Neural cell (in vitro differentiated cells): ENCODE measurements at regions not wholly inside any gene's neighbourhood (a gene's known extent, or its start where the extent isn't known, plus 50 kb on each side); places are given as distances from the start of the nearest gene placed in this dataset.

Source experiments
- H2AFZ ChIP-seq: fragments of 200-600, 300-800 bp; sonication (generic), shearing (Covaris generic); 2 replicates; pipeline ENCODE4 v1.6.0; 2014; ENCODE audit warnings: low read depth, mild to moderate bottlenecking, antibody characterized with exemption, low read length, moderate library complexity
- H3F3A ChIP-seq: fragments of 200-600 bp; shearing (Covaris generic); 2 replicates; pipeline ENCODE4 v1.6.1; 2016; ENCODE audit warnings: mild to moderate bottlenecking, moderate library complexity, mixed read lengths, antibody characterized with exemption, low read length; ENCODE audit not compliant: insufficient read depth, poor library complexity, severe bottlenecking
- H3K27ac ChIP-seq: fragments of 200-600, 300-800 bp; sonication (generic), shearing (Covaris generic); 2 replicates; pipeline ENCODE4 v1.5.1; 2014; ENCODE audit warnings: mild to moderate bottlenecking, low read length, moderate library complexity
- H3K27me3 ChIP-seq: fragments of 300-800, 200-600 bp; sonication (generic), shearing (Covaris generic); 2 replicates; pipeline ENCODE4 v1.6.0; 2014; ENCODE audit warnings: mild to moderate bottlenecking, low read depth, low read length, moderate library complexity; ENCODE audit not compliant: insufficient read depth
- H3K36me3 ChIP-seq: fragments of 300-800, 200-600 bp; sonication (generic), shearing (Covaris generic); 2 replicates; pipeline ENCODE4 v1.5.1; 2014; ENCODE audit warnings: mild to moderate bottlenecking, antibody characterized with exemption, low read length, moderate library complexity; ENCODE audit not compliant: insufficient read depth
- H3K4me2 ChIP-seq: fragments of 300-800, 200-600 bp; sonication (generic), shearing (Covaris generic); 2 replicates; pipeline ENCODE4 v1.6.0; 2014; ENCODE audit warnings: mild to moderate bottlenecking, low read length
- H3K4me3 ChIP-seq: fragments of 300-800, 200-600 bp; sonication (generic), shearing (Covaris generic); 2 replicates; pipeline ENCODE4 v1.5.1; 2014; ENCODE audit warnings: mild to moderate bottlenecking, low read length, moderate library complexity
- H3K79me2 ChIP-seq: fragments of 200-600 bp; shearing (Covaris generic); replicated peaks from 2 replicates; pipeline ENCODE4 v1.6.0; 2014; ENCODE audit warnings: mild to moderate bottlenecking, low read length, moderate library complexity; ENCODE audit not compliant: insufficient read depth
- H3K9ac ChIP-seq: fragments of 300-800, 200-600 bp; sonication (generic), shearing (Covaris generic); 2 replicates; pipeline ENCODE4 v1.6.1; 2016; ENCODE audit warnings: mild to moderate bottlenecking, low read length, mixed read lengths
- H3K9me2 ChIP-seq: fragments of 200-600 bp; shearing (Covaris generic); 2 replicates; pipeline ENCODE4 v1.6.1; 2016; ENCODE audit warnings: mild to moderate bottlenecking, low read length, mixed read lengths; ENCODE audit not compliant: insufficient read depth
- H3K9me3 ChIP-seq: fragments of 200-600, 300-800 bp; sonication (generic), shearing (Covaris generic); 2 replicates; pipeline ENCODE4 v1.6.1; 2016; ENCODE audit warnings: mild to moderate bottlenecking, mixed run types, low read length, moderate library complexity, mixed read lengths
- H4K20me1 ChIP-seq: fragments of 200-600 bp; shearing (Covaris generic); 2 replicates; pipeline ENCODE4 v1.6.1; 2016; ENCODE audit warnings: mild to moderate bottlenecking, mixed run types; ENCODE audit not compliant: insufficient read depth
- EP300 ChIP-seq: fragments of 450-650 bp; conservative IDR thresholded peaks from 2 replicates; pipeline ENCODE4 v1.6.1; 2014; ENCODE audit warnings: antibody characterized with exemption, mild to moderate bottlenecking, moderate library complexity; ENCODE audit not compliant: poor library complexity, severe bottlenecking
- EZH2 ChIP-seq: fragments of 200-600, 300-800 bp; shearing (Covaris generic), sonication (generic); IDR thresholded peaks from 2 replicates; pipeline ENCODE4 v1.6.1; 2014; ENCODE audit warnings: antibody characterized with exemption, low read length, borderline replicate concordance, mild to moderate bottlenecking; ENCODE audit not compliant: insufficient read depth, poor library complexity, severe bottlenecking
- MXI1 ChIP-seq: fragments of 450-650 bp; conservative IDR thresholded peaks from 2 replicates; pipeline ENCODE4 v1.6.1; 2014; ENCODE audit warnings: antibody characterized with exemption, mild to moderate bottlenecking; ENCODE audit not compliant: poor library complexity, severe bottlenecking
- POLR2AphosphoS5 ChIP-seq: IDR thresholded peaks from 2 replicates; pipeline ENCODE4 v1.6.1; 2012
- RAD21 ChIP-seq: fragments of 450-650 bp; conservative IDR thresholded peaks from 2 replicates; pipeline ENCODE4 v1.6.1; 2014; ENCODE audit warnings: antibody characterized with exemption, mild to moderate bottlenecking, moderate library complexity
- REST ChIP-seq: IDR thresholded peaks from 2 replicates; pipeline ENCODE4 v1.6.1; 2012; ENCODE audit warnings: borderline replicate concordance
- SMC3 ChIP-seq: fragments of 450-650 bp; conservative IDR thresholded peaks from 2 replicates; pipeline ENCODE4 v1.6.1; 2014; ENCODE audit warnings: antibody characterized with exemption, mild to moderate bottlenecking, moderate library complexity; ENCODE audit not compliant: poor library complexity
- TAF1 ChIP-seq: IDR thresholded peaks from 2 replicates; pipeline ENCODE4 v1.6.1; 2012; ENCODE audit warnings: low read depth
- TF ChIP-seq, protein P1 (sequence below): fragments of 450-650 bp; IDR thresholded peaks from 2 replicates; pipeline ENCODE4 v1.5.1; 2014; ENCODE audit warnings: antibody characterized with exemption, mild to moderate bottlenecking, moderate library complexity; ENCODE audit not compliant: poor library complexity, severe bottlenecking

- Histone ChIP-seq H4K20me1 (no peaks in the 10 kb centered on the region), H3K4me3 (no peak overlapping the region)
Measured at GRCh38 chr9:79049371-79049770, 522.4 kb upstream of the TLE4 start.

GRCh38 chr9:79053598-79053997, 518.2 kb upstream of the TLE4 start:
- no peak for TF ChIP-seq RAD21
- TF ChIP-seq EZH2 = no peak
- TF ChIP-seq SMC3 = no peak
- no peak for TF ChIP-seq EP300
- no peak for TF ChIP-seq REST
- TF ChIP-seq MXI1 = no peak
- no peak for TF ChIP-seq POLR2AphosphoS5
- TF ChIP-seq, protein P1, sequence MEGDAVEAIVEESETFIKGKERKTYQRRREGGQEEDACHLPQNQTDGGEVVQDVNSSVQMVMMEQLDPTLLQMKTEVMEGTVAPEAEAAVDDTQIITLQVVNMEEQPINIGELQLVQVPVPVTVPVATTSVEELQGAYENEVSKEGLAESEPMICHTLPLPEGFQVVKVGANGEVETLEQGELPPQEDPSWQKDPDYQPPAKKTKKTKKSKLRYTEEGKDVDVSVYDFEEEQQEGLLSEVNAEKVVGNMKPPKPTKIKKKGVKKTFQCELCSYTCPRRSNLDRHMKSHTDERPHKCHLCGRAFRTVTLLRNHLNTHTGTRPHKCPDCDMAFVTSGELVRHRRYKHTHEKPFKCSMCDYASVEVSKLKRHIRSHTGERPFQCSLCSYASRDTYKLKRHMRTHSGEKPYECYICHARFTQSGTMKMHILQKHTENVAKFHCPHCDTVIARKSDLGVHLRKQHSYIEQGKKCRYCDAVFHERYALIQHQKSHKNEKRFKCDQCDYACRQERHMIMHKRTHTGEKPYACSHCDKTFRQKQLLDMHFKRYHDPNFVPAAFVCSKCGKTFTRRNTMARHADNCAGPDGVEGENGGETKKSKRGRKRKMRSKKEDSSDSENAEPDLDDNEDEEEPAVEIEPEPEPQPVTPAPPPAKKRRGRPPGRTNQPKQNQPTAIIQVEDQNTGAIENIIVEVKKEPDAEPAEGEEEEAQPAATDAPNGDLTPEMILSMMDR = no peak
- no peak for TF ChIP-seq TAF1
- Histone ChIP-seq H3K79me2 (no peaks in the 10 kb centered on the region), H3K27ac (no peak overlapping the region), H3K9ac (no peak overlapping the region), H3K36me3 (no peaks in the 10 kb centered on the region), H3F3A (no peaks in the 10 kb centered on the region), H3K27me3 (no peaks in the 10 kb centered on the region), H3K9me2 (no peaks in the 10 kb centered on the region), H3K9me3 (no peaks in the 10 kb centered on the region), H3K4me2 (no peak overlapping the region), H3K4me3 (no peak overlapping the region), H4K20me1 (no peaks in the 10 kb centered on the region), H2AFZ (no peak overlapping the region)

More at GRCh38 chr9:79049371-79049770, 522.4 kb upstream of the TLE4 start:
- TF ChIP-seq RAD21 (no peak), TAF1 (no peak), EZH2 (no peak), REST (no peak), EP300 (no peak), POLR2AphosphoS5 (no peak), SMC3 (no peak), MXI1 (no peak)
- TF ChIP-seq, protein P1 = no peak
- H3F3A ChIP-seq = no peaks in the 10 kb centered on the region
- H3K27me3 ChIP-seq = no peaks in the 10 kb centered on the region
- no peaks in the 10 kb centered on the region for H3K36me3 ChIP-seq
- H2AFZ ChIP-seq = no peak overlapping the region
- no peaks in the 10 kb centered on the region for H3K9me3 ChIP-seq
- no peaks in the 10 kb centered on the region for H3K79me2 ChIP-seq
- no peak overlapping the region for H3K4me2 ChIP-seq
- H3K9me2 ChIP-seq = no peaks in the 10 kb centered on the region
- H3K9ac ChIP-seq = no peak overlapping the region
- H3K27ac ChIP-seq = no peak overlapping the region
